NT2/D1 (cell line): ENCODE measurements at regions not wholly inside any gene's neighbourhood (a gene's known extent, or its start where the extent isn't known, plus 50 kb on each side); places are given as distances from the start of the nearest gene placed in this dataset.
"Not testable (repeated sequence)": the region's sequence is repeated elsewhere in the genome, so short reads cannot be mapped to it uniquely, and the experiment has no call there.

ENCODE experiments used
- DNase-seq: peaks from one replicate; pipeline ENCODE4 v3.0.0-alpha.2; 2011; ENCODE audit warnings: low read depth, low spot score
- H3K27me3 ChIP-seq: 2 replicates; pipeline ENCODE4 v1.6.0; 2011; ENCODE audit warnings: mild to moderate bottlenecking; ENCODE audit not compliant: insufficient read length, insufficient read depth
- H3K36me3 ChIP-seq: 2 replicates; pipeline ENCODE4 v1.6.1; 2011; ENCODE audit warnings: mild to moderate bottlenecking, low read length, mixed read lengths; ENCODE audit not compliant: insufficient read depth, insufficient read length
- H3K4me1 ChIP-seq: 2 replicates; pipeline ENCODE4 v1.5.1; 2011; ENCODE audit not compliant: insufficient read depth, insufficient read length
- H3K4me3 ChIP-seq: 2 replicates; pipeline ENCODE4 v1.5.1; 2011; ENCODE audit warnings: low read depth; ENCODE audit not compliant: insufficient read length
- H3K9ac ChIP-seq: 2 replicates; pipeline ENCODE4 v1.6.0; 2011; ENCODE audit warnings: low read depth; ENCODE audit not compliant: insufficient read length
- H3K9me3 ChIP-seq: 2 replicates; pipeline ENCODE4 v1.5.1; 2011; ENCODE audit warnings: mild to moderate bottlenecking, low read length; ENCODE audit not compliant: insufficient read depth
- SUZ12 ChIP-seq: IDR thresholded peaks from 2 replicates; pipeline ENCODE4 v1.6.1; 2011; ENCODE audit not compliant: insufficient read length, insufficient read depth; ENCODE audit errors: extremely low read depth
- YY1 ChIP-seq: IDR thresholded peaks from 2 replicates; pipeline ENCODE4 v1.6.1; 2011; ENCODE audit not compliant: insufficient read length, insufficient read depth
- ZNF274 ChIP-seq: IDR thresholded peaks from 2 replicates; pipeline ENCODE4 v1.6.1; 2011; ENCODE audit warnings: mild to moderate bottlenecking, low read depth, low read length

- H3K4me3 ChIP-seq, result no peak overlapping the region
- no peaks in the 10 kb centered on the region for H3K4me1 ChIP-seq
- H3K9me3 ChIP-seq, result no peaks in the 10 kb centered on the region
- no peak overlapping the region for H3K9ac ChIP-seq
- TF ChIP-seq ZNF274, result no peak
- TF ChIP-seq YY1, result no peak
- no peak for TF ChIP-seq SUZ12
- no peaks in the 10 kb centered on the region for H3K36me3 ChIP-seq
- DNase-seq, result no peak
- no peaks in the 10 kb centered on the region for H3K27me3 ChIP-seq
These were observed 112.1 kb downstream of the ZNF737 start for GRCh38 chr19:20453425-20453935.

DNA sequence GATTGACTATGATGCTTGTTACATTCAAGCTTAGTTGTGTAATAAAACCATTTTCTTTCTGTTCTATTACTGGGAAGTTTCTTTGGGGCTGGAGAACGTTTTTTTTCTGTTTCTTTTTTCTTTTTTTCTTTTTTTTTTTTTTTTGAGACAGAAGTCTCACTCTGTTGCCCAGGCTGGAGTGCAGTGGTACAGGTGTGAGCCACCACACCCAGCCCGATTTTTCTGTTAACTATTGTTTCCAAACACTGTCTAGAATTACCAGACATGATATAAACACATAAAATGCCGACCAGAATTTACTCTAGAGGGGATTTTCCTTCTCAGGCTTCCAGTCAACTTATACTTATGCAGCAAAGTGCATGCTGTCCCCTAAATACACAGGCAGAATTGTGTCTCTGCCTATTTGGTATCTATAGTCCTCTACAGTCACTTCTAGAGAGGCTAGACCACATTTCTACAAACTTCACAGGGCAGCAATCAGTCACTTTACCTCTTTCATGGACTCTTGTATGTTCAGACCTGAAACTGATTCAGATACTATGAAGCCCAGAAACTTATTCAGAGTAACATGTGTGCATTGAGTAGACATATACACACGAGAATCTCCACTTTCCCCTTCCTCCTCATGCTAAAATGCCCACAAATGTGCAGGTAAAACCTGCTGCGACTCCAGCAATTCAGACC lies 121.2 kb downstream of the ZNF737 start:
- H3K9me3 ChIP-seq, result no peaks in the 10 kb centered on the region
- TF ChIP-seq SUZ12 (no peak), ZNF274 (no peak), YY1 (no peak)
- H3K4me3 ChIP-seq, result no peak overlapping the region
- no peaks in the 10 kb centered on the region for H3K27me3 ChIP-seq
- no peaks in the 10 kb centered on the region for H3K4me1 ChIP-seq
- no peak for DNase-seq
- H3K9ac ChIP-seq, result no peak overlapping the region
- H3K36me3 ChIP-seq, result no peaks in the 10 kb centered on the region

GRCh38 chr19:20432266-20432842 lies 133.2 kb downstream of the ZNF737 start:
- not testable (repeated sequence) for H3K36me3 ChIP-seq, H3K9me3 ChIP-seq, H3K27me3 ChIP-seq, H3K4me3 ChIP-seq, H3K4me1 ChIP-seq, H3K9ac ChIP-seq, DNase-seq

- Histone ChIP-seq H3K36me3 (no peaks in the 10 kb centered on the region), H3K9ac (no peak overlapping the region), H3K27me3 (no peaks in the 10 kb centered on the region), H3K4me1 (no peaks in the 10 kb centered on the region), H3K9me3 (no peaks in the 10 kb centered on the region), H3K4me3 (no peak overlapping the region)
- TF ChIP-seq SUZ12, result no peak
- no peak for TF ChIP-seq YY1
- no peak for TF ChIP-seq ZNF274
- no peak for DNase-seq
These were observed 133.8 kb downstream of the ZNF737 start for GRCh38 chr19:20431826-20432225.

- H3K4me3 ChIP-seq, result peak overlapping the region; percentile 25
- no peak for DNase-seq
- peaks cover 4% of the 10 kb centered on the region; the same call in 1 of the 2 replicates for H3K9me3 ChIP-seq
- peaks cover 7% of the 10 kb centered on the region for H3K36me3 ChIP-seq
- TF ChIP-seq ZNF274 (no peak), SUZ12 (no peak), YY1 (no peak)
- no peaks in the 10 kb centered on the region for H3K27me3 ChIP-seq
- no peaks in the 10 kb centered on the region for H3K4me1 ChIP-seq
- H3K9ac ChIP-seq, result peak overlapping the region; percentile 14
These were observed 142.0 kb downstream of the ZNF737 start for GRCh38 chr19:20423381-20424197.

- Histone ChIP-seq H3K27me3 (no peaks in the 10 kb centered on the region), H3K4me3 (peak overlapping the region; percentile 25), H3K9me3 (peaks cover 4% of the 10 kb centered on the region; the same call in 1 of the 2 replicates), H3K9ac (peak overlapping the region; percentile 57), H3K36me3 (peaks cover 7% of the 10 kb centered on the region), H3K4me1 (no peaks in the 10 kb centered on the region)
- TF ChIP-seq ZNF274 (no peak), SUZ12 (no peak)
- no peak for DNase-seq
These were observed 143.1 kb downstream of the ZNF737 start for GRCh38 chr19:20422216-20423205.

GRCh38 chr19:20416661-20417060 lies 148.9 kb downstream of the ZNF737 start:
- no peak for DNase-seq
- Histone ChIP-seq H3K4me3 (no peak overlapping the region), H3K27me3 (no peaks in the 10 kb centered on the region), H3K9ac (no peak overlapping the region), H3K36me3 (peaks cover 7% of the 10 kb centered on the region), H3K9me3 (no peaks in the 10 kb centered on the region), H3K4me1 (no peaks in the 10 kb centered on the region)
- no peak for TF ChIP-seq SUZ12
- no peak for TF ChIP-seq YY1
- TF ChIP-seq ZNF274, result no peak
